ENCODE measurements at regions not wholly inside any gene's neighbourhood (a gene's known extent, or its start where the extent isn't known, plus 50 kb on each side); places are given as distances from the start of the nearest gene placed in this dataset.

GRCh38 chr4:71680706-71681105 lies 103.2 kb downstream of the GC start:
- no peak overlapping the region for H3K9ac ChIP-seq (ENCODE audit: insufficient read depth, low read depth, low read length)
- in situ Hi-C loops (cut with HindIII; ENCODE audit: extremely low pct_ligation_motif_present, low pct_unique_long_range_greater_than_20kb) (no loop called here), intact Hi-C loops (cut with micrococcal nuclease; ENCODE audit: unreplicated experiment) (no loop called here)
- POLR2A ChIA-PET = no interaction called here
- no peak overlapping the region for H3K4me2 ChIP-seq (ENCODE audit: low read depth, low read length)
- no peak overlapping the region for H3K27ac ChIP-seq (ENCODE audit: extremely low read length, insufficient read depth, low read length)
- no peaks in the 10 kb centered on the region for H3K27me3 ChIP-seq (ENCODE audit: control insufficient read depth in 1 of 2, insufficient read depth in 2 of 2, low read length in 2 of 2)
- H3K79me2 ChIP-seq (ENCODE audit: insufficient read depth, low read length) = no peaks in the 10 kb centered on the region
- H3K4me1 ChIP-seq (ENCODE audit: insufficient read depth, low read length) = no peaks in the 10 kb centered on the region
- 0% methylated on average over 1 of the region's 1 CpG for WGBS (ENCODE audit: low lambda C conversion rate)
- ATAC-seq = no peak
- no peaks in the 10 kb centered on the region for H3K9me3 ChIP-seq (ENCODE audit: low read length)
- BruUV-seq (replicated peaks) = no TSS peak
- FAIRE-seq = no peak
- H2AFZ ChIP-seq (ENCODE audit: low read length) = no peak overlapping the region
- no peaks in the 10 kb centered on the region for H4K20me1 ChIP-seq (ENCODE audit: insufficient read depth, low read length)
- no peak overlapping the region for H3K4me3 ChIP-seq (replicated peaks in 1 of 3; ENCODE audit: insufficient read depth in 1 of 3, low read depth in 2 of 3, low read length in 3 of 3)
- no peak for DNase-seq (ENCODE audit: low spot score)
- CTCF ChIA-PET (ENCODE audit: low intra/inter-chr PET ratio, low total read pairs) = no interaction called here
- no peaks in the 10 kb centered on the region for H3K36me3 ChIP-seq (replicated peaks in 1 of 2; ENCODE audit: control insufficient read depth in 1 of 2, insufficient read depth in 2 of 2, low read length in 2 of 2)
- TF ChIP-seq ZNF142 (CRISPR knock-in tag; IDR thresholded peaks at IDR 0.05) (no peak), HOXD1 (CRISPR knock-in tag; IDR thresholded peaks at IDR 0.05) (no peak), ZKSCAN8 (CRISPR knock-in tag; IDR thresholded peaks at IDR 0.05; ENCODE audit: borderline replicate concordance) (no peak), YEATS4 (CRISPR knock-in tag; IDR thresholded peaks at IDR 0.05; ENCODE audit: borderline replicate concordance) (no peak), NR2F1 (CRISPR knock-in tag; IDR thresholded peaks at IDR 0.05) (no peak), KAT2B (IDR thresholded peaks at IDR 0.05; ENCODE audit: borderline replicate concordance, low read depth, low read length) (no peak), SMYD3 (CRISPR knock-in tag; IDR thresholded peaks at IDR 0.05) (no peak), ZNF614 (CRISPR knock-in tag; IDR thresholded peaks at IDR 0.05; ENCODE audit: borderline replicate concordance) (no peak), ZNF292 (CRISPR knock-in tag; IDR thresholded peaks at IDR 0.05; ENCODE audit: borderline replicate concordance, low read depth) (no peak), CAMTA2 (CRISPR knock-in tag; IDR thresholded peaks at IDR 0.05; ENCODE audit: borderline replicate concordance) (no peak), ELF3 (CRISPR knock-in tag; IDR thresholded peaks at IDR 0.05) (no peak), ZSCAN9 (CRISPR knock-in tag; IDR thresholded peaks at IDR 0.05; ENCODE audit: borderline replicate concordance) (no peak), ZBTB7A (CRISPR knock-in tag; IDR thresholded peaks at IDR 0.05) (no peak), TFAP4 (IDR thresholded peaks at IDR 0.05; ENCODE audit: borderline replicate concordance, low read depth) (no peak), NR1H2 (CRISPR knock-in tag; IDR thresholded peaks at IDR 0.05; ENCODE audit: borderline replicate concordance, low read depth) (no peak), ZMAT5 (CRISPR knock-in tag; IDR thresholded peaks at IDR 0.05; ENCODE audit: borderline replicate concordance, low read depth) (no peak), RFXAP (CRISPR knock-in tag; IDR thresholded peaks at IDR 0.05; ENCODE audit: borderline replicate concordance) (no peak)

Data from HepG2 (cell line).